Ishikawa (cell line): ENCODE measurements at regions not wholly inside any gene's neighbourhood (a gene's known extent, or its start where the extent isn't known, plus 50 kb on each side); places are given as distances from the start of the nearest gene placed in this dataset.

ENCODE experiments used
- CEBPB ChIP-seq: IDR thresholded peaks from 2 replicates; pipeline ENCODE4 v1.6.1; 2012
- CREB1 ChIP-seq: IDR thresholded peaks from 2 replicates; pipeline ENCODE4 v1.6.1; 2012; ENCODE audit warnings: low read depth
- EGR1 ChIP-seq: IDR thresholded peaks from 2 replicates; pipeline ENCODE4 v1.6.1; 2012
- EP300 ChIP-seq: IDR thresholded peaks from 2 replicates; pipeline ENCODE4 v1.6.1; 2012; ENCODE audit warnings: borderline replicate concordance
- FOXM1 ChIP-seq: IDR thresholded peaks from 2 replicates; pipeline ENCODE4 v1.6.1; 2012; ENCODE audit warnings: low read depth, borderline replicate concordance
- MAX ChIP-seq: IDR thresholded peaks from 2 replicates; pipeline ENCODE4 v1.6.1; 2012
- NFIC ChIP-seq: IDR thresholded peaks from 2 replicates; pipeline ENCODE4 v1.6.1; 2012
- RAD21 ChIP-seq: IDR thresholded peaks from 2 replicates; pipeline ENCODE4 v1.6.1; 2012; ENCODE audit warnings: low read depth
- REST ChIP-seq: IDR thresholded peaks from 2 replicates; pipeline ENCODE4 v1.6.1; 2012; ENCODE audit warnings: low read depth, mild to moderate bottlenecking
- TAF1 ChIP-seq: IDR thresholded peaks from 2 replicates; pipeline ENCODE4 v1.6.1; 2012; ENCODE audit warnings: low read depth, mild to moderate bottlenecking
- TCF12 ChIP-seq: IDR thresholded peaks from 2 replicates; pipeline ENCODE4 v1.6.1; 2012; ENCODE audit warnings: low read depth
- TEAD4 ChIP-seq: IDR thresholded peaks from 2 replicates; pipeline ENCODE4 v1.6.1; 2012
- USF1 ChIP-seq: IDR thresholded peaks from 2 replicates; pipeline ENCODE4 v1.6.1; 2012
- YY1 ChIP-seq: IDR thresholded peaks from 2 replicates; pipeline ENCODE4 v1.6.1; 2012; ENCODE audit warnings: low read depth
- ZBTB7A ChIP-seq: IDR thresholded peaks from 2 replicates; pipeline ENCODE4 v1.6.1; 2012; ENCODE audit warnings: low read depth

GRCh38 chr16:73287859-73288405, 240.0 kb upstream of the ZFHX3 start:
- TF ChIP-seq REST (no peak), TCF12 (no peak), TAF1 (no peak), EP300 (no peak), CREB1 (no peak), CEBPB (no peak), FOXM1 (no peak), MAX (no peak), NFIC (no peak), TEAD4 (no peak), YY1 (no peak), USF1 (no peak), ZBTB7A (no peak), EGR1 (no peak), RAD21 (no peak)

GRCh38 chr16:73286346-73287267, 238.7 kb upstream of the ZFHX3 start:
- TF ChIP-seq REST (no peak), RAD21 (no peak), NFIC (no peak)

DNA sequence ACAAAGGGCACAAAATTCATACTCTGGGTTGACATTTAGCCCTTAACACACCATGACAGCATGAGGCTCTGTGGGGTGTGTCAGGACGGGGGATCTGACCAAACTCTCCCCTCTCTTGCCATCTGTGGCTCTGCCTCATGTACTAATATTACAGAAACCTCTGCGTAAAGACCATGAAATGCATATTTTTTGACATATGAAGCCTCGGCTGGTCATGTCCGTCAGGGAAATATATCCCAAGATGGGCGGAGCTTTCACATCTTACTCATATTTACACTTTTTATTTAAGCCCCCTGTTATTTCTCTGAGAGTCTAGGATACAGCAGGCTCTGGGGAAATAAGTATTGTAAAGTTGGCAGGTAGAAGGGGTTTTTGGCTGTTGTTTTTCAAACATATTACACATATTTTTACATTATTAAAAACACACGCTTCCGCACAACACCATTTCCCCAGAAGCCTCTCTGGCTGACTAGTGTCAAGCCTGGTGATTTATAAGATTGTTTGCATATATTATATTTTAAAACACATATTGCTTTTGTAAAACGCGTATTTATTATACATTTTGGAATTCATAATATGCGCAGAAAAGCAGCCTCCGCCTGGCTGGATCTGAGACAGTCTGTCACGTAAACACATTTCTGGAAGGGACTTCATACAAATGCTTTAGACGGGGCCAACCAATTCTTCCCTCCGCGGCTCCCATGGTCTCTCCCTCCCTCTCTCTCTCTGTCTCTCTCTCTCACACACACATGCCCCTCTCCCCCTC, 237.7 kb upstream of the ZFHX3 start:
- TF ChIP-seq TCF12: no peak
- TF ChIP-seq NFIC: no peak
- TF ChIP-seq RAD21: no peak
- TF ChIP-seq ZBTB7A: no peak
- TF ChIP-seq USF1: no peak
- no peak for TF ChIP-seq TAF1
- no peak for TF ChIP-seq CREB1
- TF ChIP-seq REST: no peak
- no peak for TF ChIP-seq MAX
- no peak for TF ChIP-seq TEAD4

- TF ChIP-seq CREB1: no peak
- no peak for TF ChIP-seq TCF12
- TF ChIP-seq NFIC: no peak
- no peak for TF ChIP-seq USF1
- TF ChIP-seq TAF1: no peak
- no peak for TF ChIP-seq FOXM1
- TF ChIP-seq RAD21: no peak
Observed at GRCh38 chr16:73280388-73280787, 232.5 kb upstream of the ZFHX3 start.
